Right atrium auricular region (tissue), 2 donors: ENCODE measurements at regions not wholly inside any gene's neighbourhood (a gene's known extent, or its start where the extent isn't known, plus 50 kb on each side); places are given as distances from the start of the nearest gene placed in this dataset.

Source experiments
- DNase-seq: peaks from one replicate; pipeline ENCODE4 v3.0.0-alpha.2; 2019; ENCODE audit warnings: low spot score
- H3K27ac ChIP-seq, 2 donors: fragments of 200-600 bp; sonication (generic); 1 replicate in 1 of 2; 2 replicates in 1 of 2; pipeline ENCODE4 v1.5.1; 2016 to 2019
- H3K27me3 ChIP-seq, 2 donors: fragments of 200-600 bp; sonication (generic); one replicate each; pipeline versions ENCODE4 v1.5.1 to v1.6.0; 2017 to 2019
- H3K36me3 ChIP-seq: fragments of 200-600 bp; sonication (generic); one replicate; pipeline ENCODE4 v1.5.1; 2016
- H3K4me1 ChIP-seq, 2 donors: fragments of 200-600 bp; sonication (generic); one replicate each; pipeline versions ENCODE4 v1.5.1 to v1.6.0; 2017 to 2019
- H3K4me3 ChIP-seq, 2 donors: fragments of 200-600 bp; sonication (generic); 1 replicate in 1 of 2; 2 replicates in 1 of 2; pipeline ENCODE4 v1.5.1; 2017 to 2019; ENCODE audit warnings: mild to moderate bottlenecking in 1 of 2, moderate library complexity in 1 of 2
- H3K9me3 ChIP-seq, 2 donors: fragments of 200-600 bp; sonication (generic); one replicate each; pipeline ENCODE4 v1.5.1; 2019
- CTCF ChIP-seq, 2 donors: fragments of 200-600 bp; sonication (generic); IDR thresholded peaks; one replicate each; pipeline ENCODE4 v1.5.1; 2019; ENCODE audit warnings: antibody characterized with exemption in 2 of 2

- DNase-seq = no peak
- Histone ChIP-seq H3K27me3 (no peaks in the 10 kb centered on the region), H3K4me3 (no peak overlapping the region), H3K4me1 (no peaks in the 10 kb centered on the region), H3K36me3 (no peaks in the 10 kb centered on the region), H3K27ac (no peak overlapping the region), H3K9me3 (no peaks in the 10 kb centered on the region)
- TF ChIP-seq CTCF (IDR thresholded peaks at IDR 0.05) = no peak
Measured at GRCh38 chr4:104066533-104066932, 346.7 kb upstream of the TACR3 start.

- Histone ChIP-seq H3K9me3 (no peaks in the 10 kb centered on the region), H3K4me3 (no peak overlapping the region), H3K27ac (no peak overlapping the region), H3K27me3 (no peaks in the 10 kb centered on the region), H3K36me3 (no peaks in the 10 kb centered on the region), H3K4me1 (no peaks in the 10 kb centered on the region)
- TF ChIP-seq CTCF (IDR thresholded peaks at IDR 0.05) = peak in 1 of 2 donors; percentile 73
- no peak for DNase-seq
Measured at GRCh38 chr4:104064646-104065577, 345.1 kb upstream of the TACR3 start.

- no peak overlapping the region for H3K27ac ChIP-seq
- H3K4me3 ChIP-seq = no peak overlapping the region
- no peaks in the 10 kb centered on the region for H3K27me3 ChIP-seq
- no peak for DNase-seq
- no peaks in the 10 kb centered on the region for H3K4me1 ChIP-seq
- H3K9me3 ChIP-seq = no peaks in the 10 kb centered on the region
- H3K36me3 ChIP-seq = no peaks in the 10 kb centered on the region
- TF ChIP-seq CTCF (IDR thresholded peaks at IDR 0.05) = no peak
Measured at GRCh38 chr4:104063341-104063740, 343.6 kb upstream of the TACR3 start.

DNA sequence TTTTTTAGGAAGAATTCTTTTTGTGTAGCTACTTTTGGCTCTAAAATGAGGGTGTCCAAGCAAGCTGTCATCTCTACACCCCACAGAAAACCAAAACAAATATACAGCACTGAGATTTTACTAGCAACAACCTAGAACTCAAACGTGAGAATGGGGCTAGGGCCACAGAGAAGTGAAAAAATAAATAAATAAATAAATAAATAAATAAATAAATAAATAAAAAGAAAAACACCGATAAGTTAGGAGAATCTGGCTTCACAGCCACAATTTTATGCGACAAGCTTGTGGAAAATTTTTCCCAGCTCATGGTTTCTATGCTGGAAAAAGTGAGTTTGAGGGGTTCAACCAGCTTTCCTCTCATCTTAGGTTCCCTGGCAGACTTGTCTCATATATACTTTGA, 324.6 kb upstream of the TACR3 start:
- Histone ChIP-seq H3K27me3 (no peaks in the 10 kb centered on the region), H3K36me3 (no peaks in the 10 kb centered on the region), H3K9me3 (no peaks in the 10 kb centered on the region), H3K4me3 (no peak overlapping the region), H3K27ac (no peak overlapping the region), H3K4me1 (no peaks in the 10 kb centered on the region)
- no peak for TF ChIP-seq CTCF (IDR thresholded peaks at IDR 0.05)
- no peak for DNase-seq

- DNase-seq = no peak
- no peaks in the 10 kb centered on the region for H3K9me3 ChIP-seq
- no peak overlapping the region for H3K4me3 ChIP-seq
- no peak for TF ChIP-seq CTCF (IDR thresholded peaks at IDR 0.05)
- no peaks in the 10 kb centered on the region for H3K36me3 ChIP-seq
- no peak overlapping the region for H3K27ac ChIP-seq
- H3K4me1 ChIP-seq = no peaks in the 10 kb centered on the region
- no peaks in the 10 kb centered on the region for H3K27me3 ChIP-seq
Measured at GRCh38 chr4:104032896-104033295, 313.1 kb upstream of the TACR3 start.
